ENCODE measurements at regions not wholly inside any gene's neighbourhood (a gene's known extent, or its start where the extent isn't known, plus 50 kb on each side); places are given as distances from the start of the nearest gene placed in this dataset.

DNA sequence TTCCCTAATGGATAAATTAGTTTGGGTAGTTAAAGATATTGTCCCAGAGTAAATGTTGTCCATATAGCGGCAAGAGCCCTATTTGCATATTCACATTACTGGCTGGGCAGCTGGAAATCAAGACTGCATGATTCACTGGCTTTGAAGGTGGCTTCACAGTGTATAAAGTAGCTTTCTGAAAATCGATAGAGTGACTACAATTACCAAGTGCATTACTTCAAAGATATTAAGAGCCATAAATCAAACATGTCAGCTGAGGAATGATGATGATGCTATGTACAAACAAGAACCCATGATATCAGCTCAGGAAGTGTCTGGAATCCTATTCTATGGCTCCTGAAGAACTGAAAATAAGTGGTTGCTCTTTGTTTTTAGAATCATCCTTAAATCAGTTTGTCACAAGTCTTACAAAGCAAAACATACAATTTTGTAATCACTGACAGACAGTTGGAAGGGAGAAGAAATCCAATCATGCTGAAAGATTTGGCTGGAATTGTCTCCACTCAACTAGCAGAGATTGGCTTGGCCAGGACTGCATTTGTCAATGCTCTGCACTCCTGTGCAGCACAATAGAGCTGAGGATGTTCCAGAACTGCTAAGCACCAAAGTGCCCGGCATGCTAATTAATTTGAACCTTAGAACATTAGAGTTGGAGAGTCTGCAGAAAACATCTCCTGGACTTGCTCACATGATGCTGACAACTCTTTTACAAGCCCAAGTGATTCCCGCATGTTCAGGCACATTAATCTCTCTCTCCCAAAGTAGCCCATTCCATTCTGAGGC, 77.9 kb upstream of the B3GAT2 start:
- intact Hi-C loops (cut with DNase I; ENCODE audit: low total_unique reads), result no loop called here
- no peaks in the 10 kb centered on the region for H3K4me1 ChIP-seq

DNA sequence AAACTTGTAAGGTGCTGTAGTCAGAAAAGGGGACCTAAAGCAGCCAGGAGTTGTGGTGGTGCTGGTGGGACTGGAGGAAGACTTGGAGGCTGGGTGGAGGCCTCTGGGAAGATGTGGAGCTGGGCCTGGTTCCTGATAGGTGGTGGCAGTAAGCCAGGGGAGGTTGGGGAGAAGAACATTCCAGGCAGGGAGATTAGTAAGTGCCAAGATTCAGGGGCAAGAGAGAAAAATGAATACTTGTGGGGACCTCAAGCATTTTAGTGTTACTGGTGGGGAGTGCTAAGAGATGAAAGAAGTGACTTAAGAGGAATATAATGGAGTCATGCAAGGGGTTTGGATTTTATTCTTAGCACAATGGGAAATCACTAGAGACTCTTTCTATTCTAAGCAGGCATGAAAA, 79.0 kb upstream of the B3GAT2 start:
- H3K4me3 ChIP-seq, result no peak overlapping the region
- no peaks in the 10 kb centered on the region for H3K9me3 ChIP-seq
- no peaks in the 10 kb centered on the region for H3K4me1 ChIP-seq
- intact Hi-C loops (cut with DNase I; ENCODE audit: low total_unique reads), result no loop called here
- TF ChIP-seq POLR2A (IDR thresholded peaks at IDR 0.05), result no peak
- TF ChIP-seq, protein P1, sequence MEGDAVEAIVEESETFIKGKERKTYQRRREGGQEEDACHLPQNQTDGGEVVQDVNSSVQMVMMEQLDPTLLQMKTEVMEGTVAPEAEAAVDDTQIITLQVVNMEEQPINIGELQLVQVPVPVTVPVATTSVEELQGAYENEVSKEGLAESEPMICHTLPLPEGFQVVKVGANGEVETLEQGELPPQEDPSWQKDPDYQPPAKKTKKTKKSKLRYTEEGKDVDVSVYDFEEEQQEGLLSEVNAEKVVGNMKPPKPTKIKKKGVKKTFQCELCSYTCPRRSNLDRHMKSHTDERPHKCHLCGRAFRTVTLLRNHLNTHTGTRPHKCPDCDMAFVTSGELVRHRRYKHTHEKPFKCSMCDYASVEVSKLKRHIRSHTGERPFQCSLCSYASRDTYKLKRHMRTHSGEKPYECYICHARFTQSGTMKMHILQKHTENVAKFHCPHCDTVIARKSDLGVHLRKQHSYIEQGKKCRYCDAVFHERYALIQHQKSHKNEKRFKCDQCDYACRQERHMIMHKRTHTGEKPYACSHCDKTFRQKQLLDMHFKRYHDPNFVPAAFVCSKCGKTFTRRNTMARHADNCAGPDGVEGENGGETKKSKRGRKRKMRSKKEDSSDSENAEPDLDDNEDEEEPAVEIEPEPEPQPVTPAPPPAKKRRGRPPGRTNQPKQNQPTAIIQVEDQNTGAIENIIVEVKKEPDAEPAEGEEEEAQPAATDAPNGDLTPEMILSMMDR (IDR thresholded peaks at IDR 0.05), result no peak
- no peak for DNase-seq
- H3K27ac ChIP-seq, result no peak overlapping the region
- no peaks in the 10 kb centered on the region for H3K36me3 ChIP-seq
- no peaks in the 10 kb centered on the region for H3K27me3 ChIP-seq

More for the DNA sequence above, 77.9 kb upstream of the B3GAT2 start:
- H3K36me3 ChIP-seq, result no peaks in the 10 kb centered on the region
- H3K27ac ChIP-seq, result no peak overlapping the region
- H3K27me3 ChIP-seq, result no peaks in the 10 kb centered on the region
- no peaks in the 10 kb centered on the region for H3K9me3 ChIP-seq
- TF ChIP-seq POLR2A (IDR thresholded peaks at IDR 0.05), result no peak
- TF ChIP-seq, protein P1 (IDR thresholded peaks at IDR 0.05), result no peak
- no peak overlapping the region for H3K4me3 ChIP-seq
- no peak for DNase-seq

DNA sequence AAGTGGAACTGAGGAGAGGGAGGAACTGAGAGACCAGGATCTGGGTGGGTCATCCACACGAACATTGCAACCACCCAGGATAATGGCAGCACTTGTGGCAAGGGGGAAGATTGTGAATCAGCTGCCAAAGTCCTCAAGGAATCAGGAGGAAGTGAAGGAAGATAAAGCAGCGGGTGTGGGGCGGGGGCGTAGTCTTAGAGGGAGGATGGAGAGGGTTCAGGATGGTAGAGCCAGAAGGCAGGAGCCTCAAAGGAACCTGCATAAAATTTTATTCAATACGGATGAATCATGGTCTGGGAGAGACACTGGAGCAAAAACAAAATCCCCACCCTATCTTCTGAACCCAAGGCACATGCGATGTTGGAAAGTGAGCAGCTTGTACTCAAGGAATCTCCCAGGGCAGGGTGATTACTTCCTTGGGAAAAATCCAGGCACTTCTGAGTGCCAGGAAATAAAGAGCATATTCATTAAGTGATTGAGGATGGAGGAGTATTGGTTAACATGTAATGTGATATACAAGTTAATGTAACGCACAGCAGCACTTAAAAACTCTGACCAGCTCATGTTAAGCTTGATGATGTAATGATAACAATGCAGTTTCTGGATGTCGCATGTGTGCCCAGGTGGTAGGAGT, 82.0 kb upstream of the B3GAT2 start:
- H3K27me3 ChIP-seq, result no peaks in the 10 kb centered on the region
- H3K9me3 ChIP-seq, result peaks cover 0 to 3% of the 10 kb centered on the region in 2 donors
- no peak overlapping the region for H3K4me3 ChIP-seq
- no peak for TF ChIP-seq POLR2A (IDR thresholded peaks at IDR 0.05)
- TF ChIP-seq, protein P1 (IDR thresholded peaks at IDR 0.05), result no peak
- intact Hi-C loops (cut with DNase I; ENCODE audit: low total_unique reads), result no loop called here
- H3K36me3 ChIP-seq, result no peaks in the 10 kb centered on the region
- DNase-seq, result no peak
- H3K4me1 ChIP-seq, result no peaks in the 10 kb centered on the region
- no peak overlapping the region for H3K27ac ChIP-seq

DNA sequence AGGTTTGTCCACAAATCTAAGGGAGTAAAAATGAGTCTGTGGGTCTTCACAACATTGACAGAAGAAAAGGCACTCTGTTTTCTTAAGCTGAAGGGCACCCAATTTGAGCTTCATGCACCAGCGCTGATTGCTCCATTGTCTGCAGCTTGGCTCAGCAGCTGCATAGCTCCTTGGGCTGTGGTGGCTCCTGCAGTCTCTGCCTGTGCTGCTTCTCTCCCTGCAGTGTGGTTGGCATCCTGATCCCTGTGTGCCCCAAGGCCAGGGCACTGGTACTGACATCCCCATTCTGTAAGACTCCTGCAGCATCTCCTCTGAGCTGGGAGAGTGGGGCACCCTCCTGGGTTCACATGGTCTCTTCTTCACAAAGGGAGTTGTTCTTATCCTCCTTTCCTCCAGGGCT, 83.2 kb upstream of the B3GAT2 start:
- TF ChIP-seq, protein P1 (IDR thresholded peaks at IDR 0.05), result no peak
- no peak for TF ChIP-seq POLR2A (IDR thresholded peaks at IDR 0.05)
- H3K4me3 ChIP-seq, result no peak overlapping the region
- H3K27me3 ChIP-seq, result no peaks in the 10 kb centered on the region
- no peak overlapping the region for H3K27ac ChIP-seq
- no peaks in the 10 kb centered on the region for H3K36me3 ChIP-seq
- DNase-seq, result no peak
- H3K4me1 ChIP-seq, result no peaks in the 10 kb centered on the region
- intact Hi-C loops (cut with DNase I; ENCODE audit: low total_unique reads), result no loop called here
- H3K9me3 ChIP-seq, result peaks cover 0 to 3% of the 10 kb centered on the region in 2 donors

DNA sequence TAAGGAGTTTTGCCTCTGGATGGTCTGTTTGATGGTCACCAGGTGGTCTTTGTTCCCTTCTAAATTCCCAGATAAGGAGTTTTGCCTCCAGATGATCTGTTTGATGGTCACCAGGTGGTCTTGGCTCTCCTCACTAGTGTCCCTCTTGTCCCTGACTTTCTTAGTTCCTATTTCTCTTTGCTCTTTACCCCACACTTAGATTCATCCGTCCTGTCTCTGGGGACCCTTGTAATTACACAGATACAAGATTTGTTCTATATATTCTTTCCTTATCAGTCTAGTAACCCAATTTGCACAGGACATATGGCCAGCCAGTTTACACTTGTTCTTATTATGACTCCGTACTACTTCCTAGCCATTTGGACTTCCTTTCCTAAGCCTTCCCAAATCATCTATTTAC, 84.0 kb upstream of the B3GAT2 start:
- intact Hi-C loops (cut with DNase I; ENCODE audit: low total_unique reads), result no loop called here
- no peak for DNase-seq
- Histone ChIP-seq H3K27ac (no peak overlapping the region), H3K27me3 (no peaks in the 10 kb centered on the region), H3K9me3 (peaks cover 0 to 3% of the 10 kb centered on the region in 2 donors), H3K36me3 (no peaks in the 10 kb centered on the region), H3K4me1 (no peaks in the 10 kb centered on the region), H3K4me3 (no peak overlapping the region)
- TF ChIP-seq, protein P1 (IDR thresholded peaks at IDR 0.05), result no peak
- TF ChIP-seq POLR2A (IDR thresholded peaks at IDR 0.05), result no peak

All from uterus (tissue), 3 donors.